GM12865 (cell line): ENCODE measurements at regions not wholly inside any gene's neighbourhood (a gene's known extent, or its start where the extent isn't known, plus 50 kb on each side); places are given as distances from the start of the nearest gene placed in this dataset.

ENCODE experiments used
- DNase-seq: peaks from one replicate; pipeline ENCODE4 v3.0.0; 2010; ENCODE audit warnings: low read depth
- H3K4me3 ChIP-seq: 2 replicates; pipeline ENCODE4 v1.5.1; 2011; ENCODE audit warnings: mild to moderate bottlenecking, low read depth, low read length, control low read depth
- TF ChIP-seq, protein P1 (sequence below): IDR thresholded peaks from 2 replicates; pipeline ENCODE4 v1.5.1; 2011; ENCODE audit warnings: low read length, control low read depth, low read depth, inconsistent platforms; ENCODE audit not compliant: insufficient read depth; ENCODE audit errors: missing control alignments

DNA sequence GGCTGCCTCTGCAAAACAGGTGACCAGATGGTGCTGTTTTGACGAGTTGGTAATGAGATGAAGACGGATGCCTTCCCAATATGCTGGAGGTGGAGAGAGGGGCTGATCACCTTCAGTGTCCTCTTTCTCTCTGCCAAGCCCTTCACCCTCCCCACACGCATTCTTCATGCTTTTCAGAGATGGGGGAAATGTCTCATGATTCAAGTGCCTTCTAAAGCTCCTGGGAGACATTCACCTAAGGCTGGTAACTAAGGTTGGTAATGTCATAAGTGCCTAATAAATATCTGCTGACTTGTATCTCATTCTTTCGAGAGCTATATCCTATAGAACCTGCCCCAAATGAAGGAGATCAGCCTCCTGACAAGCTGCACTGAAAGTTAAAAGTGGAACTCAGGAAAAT, 86.2 kb upstream of the MBNL2 start:
- TF ChIP-seq, protein P1, sequence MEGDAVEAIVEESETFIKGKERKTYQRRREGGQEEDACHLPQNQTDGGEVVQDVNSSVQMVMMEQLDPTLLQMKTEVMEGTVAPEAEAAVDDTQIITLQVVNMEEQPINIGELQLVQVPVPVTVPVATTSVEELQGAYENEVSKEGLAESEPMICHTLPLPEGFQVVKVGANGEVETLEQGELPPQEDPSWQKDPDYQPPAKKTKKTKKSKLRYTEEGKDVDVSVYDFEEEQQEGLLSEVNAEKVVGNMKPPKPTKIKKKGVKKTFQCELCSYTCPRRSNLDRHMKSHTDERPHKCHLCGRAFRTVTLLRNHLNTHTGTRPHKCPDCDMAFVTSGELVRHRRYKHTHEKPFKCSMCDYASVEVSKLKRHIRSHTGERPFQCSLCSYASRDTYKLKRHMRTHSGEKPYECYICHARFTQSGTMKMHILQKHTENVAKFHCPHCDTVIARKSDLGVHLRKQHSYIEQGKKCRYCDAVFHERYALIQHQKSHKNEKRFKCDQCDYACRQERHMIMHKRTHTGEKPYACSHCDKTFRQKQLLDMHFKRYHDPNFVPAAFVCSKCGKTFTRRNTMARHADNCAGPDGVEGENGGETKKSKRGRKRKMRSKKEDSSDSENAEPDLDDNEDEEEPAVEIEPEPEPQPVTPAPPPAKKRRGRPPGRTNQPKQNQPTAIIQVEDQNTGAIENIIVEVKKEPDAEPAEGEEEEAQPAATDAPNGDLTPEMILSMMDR: no peak
- no peak overlapping the region for H3K4me3 ChIP-seq
- DNase-seq: no peak

DNA sequence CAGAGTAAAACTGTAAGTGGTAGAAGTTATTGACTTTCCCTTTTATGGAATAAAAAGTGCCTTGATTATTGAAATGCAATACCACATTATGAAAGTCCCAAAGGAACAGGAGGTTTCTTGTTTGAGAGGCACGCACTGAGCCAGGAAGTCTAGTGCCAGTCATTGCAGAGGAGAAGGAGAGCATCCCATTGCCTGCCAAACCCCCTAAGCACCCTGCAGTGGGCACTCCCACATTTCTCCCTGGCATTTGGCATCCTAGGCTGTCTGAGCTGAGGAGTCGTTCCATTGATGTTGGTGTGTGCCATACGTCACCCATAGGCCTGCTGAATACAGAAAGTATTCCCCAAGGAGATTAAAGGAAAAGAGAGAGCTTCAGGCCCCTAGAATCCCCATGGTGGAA, 85.7 kb upstream of the MBNL2 start:
- H3K4me3 ChIP-seq: no peak overlapping the region
- TF ChIP-seq, protein P1: no peak
- no peak for DNase-seq

- TF ChIP-seq, protein P1: no peak
- no peak for DNase-seq
- no peak overlapping the region for H3K4me3 ChIP-seq
Observed at GRCh38 chr13:97139691-97140090, 82.4 kb upstream of the MBNL2 start.

DNA sequence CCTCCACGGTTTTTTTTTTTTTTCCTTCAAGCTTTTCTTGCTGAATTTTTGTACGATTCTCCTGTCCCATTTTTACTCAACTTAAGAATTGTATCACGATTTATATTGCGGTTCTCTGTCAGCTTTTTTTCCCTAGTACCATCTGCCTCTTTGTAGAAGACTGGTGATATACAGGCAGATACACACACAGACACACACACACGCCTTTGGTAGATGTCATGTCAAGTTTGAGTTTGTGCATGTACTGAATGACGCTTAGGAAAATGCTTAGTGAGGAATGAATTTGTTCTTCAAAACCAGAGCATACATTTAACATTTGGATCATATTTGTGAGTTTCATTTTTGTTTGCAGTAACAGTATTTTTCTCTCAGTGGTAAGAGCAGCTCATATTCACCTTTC, 82.0 kb upstream of the MBNL2 start:
- H3K4me3 ChIP-seq: no peak overlapping the region
- TF ChIP-seq, protein P1: no peak
- DNase-seq: no peak

DNA sequence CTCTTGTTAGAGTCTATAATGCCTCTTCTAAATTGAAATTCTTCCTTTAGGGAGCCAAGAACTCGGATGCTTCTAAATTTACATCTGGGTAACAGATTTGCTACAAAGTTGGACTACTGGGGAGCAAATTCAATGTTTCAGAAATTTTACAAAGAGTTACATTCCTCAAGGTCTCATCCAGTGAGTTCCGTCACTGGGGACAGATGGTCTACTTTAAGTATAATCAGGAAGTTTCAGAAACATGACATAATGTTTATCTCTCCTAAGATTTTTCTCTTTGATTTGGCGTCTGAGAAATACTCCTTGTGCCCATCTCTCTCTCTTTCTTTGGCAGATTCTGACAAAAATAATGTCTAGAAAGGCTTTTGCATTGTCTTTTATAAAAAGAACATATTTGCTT, 81.5 kb upstream of the MBNL2 start:
- TF ChIP-seq, protein P1: no peak
- no peak for DNase-seq
- no peak overlapping the region for H3K4me3 ChIP-seq

GRCh38 chr13:97141097-97141496, 81.0 kb upstream of the MBNL2 start:
- TF ChIP-seq, protein P1: no peak
- no peak overlapping the region for H3K4me3 ChIP-seq

DNA sequence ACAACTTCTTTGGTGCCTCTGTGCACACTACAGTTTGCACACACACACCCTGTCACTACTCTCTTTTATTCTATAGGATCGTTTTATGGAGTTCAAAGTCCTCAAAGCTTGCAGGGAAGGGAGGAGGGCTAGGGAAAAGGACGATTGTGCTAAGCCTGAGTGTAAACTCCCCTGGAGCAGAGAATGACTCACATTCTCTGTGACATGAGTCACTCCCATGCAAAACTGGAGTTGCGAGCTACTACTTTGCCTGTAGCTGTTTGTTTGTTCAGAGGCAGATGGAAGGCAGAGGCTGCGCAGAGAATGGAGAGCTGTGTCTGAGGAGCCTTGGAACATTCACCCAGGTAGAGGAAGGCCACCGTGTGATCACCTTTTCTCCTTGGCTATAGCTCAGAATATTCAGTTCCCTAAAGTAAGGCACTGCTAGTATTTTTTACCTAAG, 80.5 kb upstream of the MBNL2 start:
- peak; percentile 37 for DNase-seq
- no peak overlapping the region for H3K4me3 ChIP-seq
- TF ChIP-seq, protein P1: no peak

More at GRCh38 chr13:97141097-97141496, 81.0 kb upstream of the MBNL2 start:
- DNase-seq: no peak
